ENCODE measurements at regions not wholly inside any gene's neighbourhood (a gene's known extent, or its start where the extent isn't known, plus 50 kb on each side); places are given as distances from the start of the nearest gene placed in this dataset.

DNA sequence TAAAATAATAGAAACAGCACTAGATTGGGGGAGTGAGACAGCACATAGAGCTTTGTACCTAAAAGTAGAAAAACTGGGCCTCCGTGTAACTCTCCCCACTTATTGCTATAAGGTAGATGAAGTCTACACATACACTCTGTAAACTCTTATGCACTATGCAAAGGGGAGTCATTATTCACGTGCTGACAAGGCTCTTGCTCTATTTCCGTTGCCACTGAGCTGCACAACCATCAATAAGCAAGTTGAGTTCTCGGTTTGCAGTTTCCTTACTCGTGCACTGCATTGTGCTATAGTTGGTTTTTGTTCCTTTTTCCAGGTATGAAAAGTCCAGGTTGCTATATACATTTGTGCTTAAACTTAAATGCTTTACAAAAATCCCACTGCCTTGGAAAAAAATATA is 294.0 kb upstream of the DACH1 start:
- no peak for DNase-seq

DNA sequence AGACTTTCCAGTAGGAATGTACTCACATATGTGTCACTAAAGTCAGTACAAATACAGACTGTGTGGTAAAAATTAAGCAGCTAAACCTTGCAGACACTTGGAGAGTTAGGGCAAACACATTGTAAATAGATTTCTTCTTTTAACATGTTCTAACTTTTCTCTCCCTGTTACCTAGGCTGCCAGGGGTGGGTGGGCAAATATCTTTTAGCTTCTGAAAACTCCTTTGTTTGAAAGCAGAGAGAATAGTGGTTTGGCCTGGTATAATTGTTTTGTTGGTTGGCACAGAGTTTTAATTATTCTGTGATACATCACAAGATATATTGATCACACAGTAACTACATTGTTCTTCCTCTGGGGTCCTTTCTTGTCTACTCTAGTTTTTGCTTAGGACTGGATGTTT is 289.8 kb upstream of the DACH1 start:
- no peak for DNase-seq

DNA sequence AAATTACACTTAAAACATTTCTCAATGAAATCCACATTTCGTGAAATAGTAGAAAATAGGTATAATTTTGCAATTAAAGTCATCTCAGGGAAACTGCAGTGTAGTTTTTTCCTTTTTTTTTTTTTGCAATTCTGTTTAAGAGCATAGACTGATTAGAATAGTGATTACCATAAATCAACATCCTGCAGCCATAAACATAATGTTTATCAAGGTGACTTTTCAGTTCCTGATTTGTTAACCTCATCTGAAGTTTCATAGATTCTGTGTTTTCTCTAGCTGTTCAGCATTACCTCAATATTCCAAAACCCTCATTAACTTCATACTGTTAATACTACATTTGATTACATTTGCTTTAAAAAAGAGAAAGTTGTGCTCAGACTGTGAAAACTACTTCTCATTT is 286.3 kb upstream of the DACH1 start:
- no peak for DNase-seq

DNA sequence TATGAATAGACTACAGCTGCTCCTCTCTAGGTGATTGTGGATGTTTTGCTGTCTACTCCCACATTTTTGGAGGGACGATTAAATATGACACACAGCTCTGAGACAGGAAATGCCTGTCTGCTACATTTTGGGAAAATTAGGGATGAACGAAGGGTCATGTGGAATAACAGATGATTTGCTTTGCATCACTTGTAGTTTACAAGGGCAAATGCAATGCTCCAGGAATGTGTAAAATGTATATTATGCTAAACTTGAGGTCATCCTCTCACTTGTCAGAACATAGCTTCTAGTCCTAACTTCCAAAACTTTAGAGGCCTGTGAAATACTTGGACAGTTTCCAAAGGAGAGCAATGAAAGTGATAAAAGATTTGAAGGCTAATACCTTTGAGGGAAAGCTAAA is 284.2 kb upstream of the DACH1 start:
- no peak for DNase-seq

DNA sequence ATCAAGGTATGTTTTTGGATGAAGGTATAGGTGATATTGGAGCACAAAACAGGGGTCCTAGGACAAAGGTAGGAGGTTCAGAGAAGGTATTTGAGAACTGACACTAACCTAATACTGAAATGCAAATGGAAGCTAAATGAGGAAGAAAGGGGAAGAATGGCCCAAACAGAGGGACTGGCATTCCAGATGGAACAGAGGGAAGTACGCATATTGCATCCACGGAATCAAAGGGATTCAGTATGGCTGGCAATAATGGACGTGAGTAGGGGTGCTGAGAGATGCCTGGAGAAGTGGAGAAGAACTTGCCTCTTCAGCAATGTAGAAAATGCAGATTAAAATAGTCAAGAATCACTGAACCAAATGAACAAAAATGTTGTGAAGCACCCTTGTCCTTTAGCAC is 283.5 kb upstream of the DACH1 start:
- DNase-seq = no peak

DNA sequence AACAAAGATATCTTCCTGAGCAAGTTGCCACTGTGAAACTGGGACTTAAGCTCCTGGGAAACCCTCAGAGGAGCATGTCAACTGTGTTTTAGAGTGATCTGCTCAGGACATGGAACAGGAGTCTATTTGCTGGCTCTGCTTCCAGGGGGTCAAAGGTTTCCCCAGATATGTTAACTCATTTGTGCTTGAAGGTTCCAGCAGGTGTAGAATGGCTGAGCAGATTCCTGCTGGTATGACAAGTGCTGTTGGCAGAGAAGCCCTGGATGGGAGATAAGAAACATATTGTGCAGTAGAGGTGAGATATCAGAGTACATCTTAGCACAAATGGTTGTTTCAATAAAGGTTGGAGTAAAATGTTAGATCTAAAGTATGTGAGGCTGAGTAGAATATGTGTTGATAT is 282.7 kb upstream of the DACH1 start:
- DNase-seq = no peak

DNA sequence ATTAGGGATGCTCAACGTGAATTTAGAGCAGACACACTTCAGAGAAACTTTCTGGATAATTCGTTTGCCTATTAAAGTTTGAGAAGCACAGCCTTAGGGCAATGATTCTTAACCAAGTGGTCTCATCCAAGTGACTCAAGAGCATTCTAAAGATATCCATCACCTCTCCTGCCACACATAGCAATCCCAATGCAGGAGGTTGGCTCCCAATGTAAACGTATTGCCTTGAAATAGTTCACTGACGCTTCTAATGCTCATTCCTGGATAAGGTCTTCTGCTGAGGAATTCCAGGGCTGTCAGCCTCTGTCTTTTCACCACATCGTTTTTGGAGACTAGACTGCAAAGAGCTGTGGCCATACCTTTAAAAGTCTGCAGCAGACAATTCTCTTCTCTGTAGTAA is 279.8 kb upstream of the DACH1 start:
- no peak for DNase-seq

DNA sequence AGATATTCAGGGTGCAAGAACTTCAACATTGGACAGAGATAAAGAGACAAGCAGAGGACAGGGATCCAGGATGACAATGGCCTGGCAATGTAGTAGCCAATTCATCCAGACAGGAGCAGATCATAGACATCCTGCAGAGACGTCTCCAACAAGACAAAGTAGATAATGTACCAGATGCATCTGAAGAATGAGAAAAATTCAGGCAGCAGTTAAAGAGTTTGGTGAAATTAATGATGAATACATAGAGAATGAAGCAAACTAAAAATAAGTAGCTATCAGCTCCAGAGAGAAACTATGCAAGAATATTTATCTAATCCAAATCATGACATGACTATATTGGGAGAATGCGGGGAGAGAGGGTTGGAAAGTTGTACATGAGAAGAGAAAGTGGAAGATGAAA is 278.4 kb upstream of the DACH1 start:
- DNase-seq = no peak

DNA sequence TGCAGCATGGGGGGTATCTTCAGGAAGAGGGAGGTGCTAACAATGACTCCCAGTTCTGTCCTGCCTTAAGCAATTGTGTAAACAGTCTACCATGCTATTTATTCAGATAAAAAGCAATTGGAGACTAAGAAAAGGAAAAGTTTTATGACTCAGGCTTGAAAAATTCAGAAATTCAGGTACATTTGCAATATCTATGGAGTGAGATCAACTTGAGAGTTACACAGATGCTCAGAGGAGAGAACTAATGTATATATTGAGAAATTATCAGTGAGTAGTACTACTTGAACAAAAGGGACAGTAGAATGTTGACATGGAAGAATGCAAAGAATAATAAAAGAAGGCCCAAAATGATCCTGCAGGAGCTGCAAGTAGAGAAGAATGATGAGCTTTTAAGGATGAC is 277.6 kb upstream of the DACH1 start:
- no peak for DNase-seq

DNA sequence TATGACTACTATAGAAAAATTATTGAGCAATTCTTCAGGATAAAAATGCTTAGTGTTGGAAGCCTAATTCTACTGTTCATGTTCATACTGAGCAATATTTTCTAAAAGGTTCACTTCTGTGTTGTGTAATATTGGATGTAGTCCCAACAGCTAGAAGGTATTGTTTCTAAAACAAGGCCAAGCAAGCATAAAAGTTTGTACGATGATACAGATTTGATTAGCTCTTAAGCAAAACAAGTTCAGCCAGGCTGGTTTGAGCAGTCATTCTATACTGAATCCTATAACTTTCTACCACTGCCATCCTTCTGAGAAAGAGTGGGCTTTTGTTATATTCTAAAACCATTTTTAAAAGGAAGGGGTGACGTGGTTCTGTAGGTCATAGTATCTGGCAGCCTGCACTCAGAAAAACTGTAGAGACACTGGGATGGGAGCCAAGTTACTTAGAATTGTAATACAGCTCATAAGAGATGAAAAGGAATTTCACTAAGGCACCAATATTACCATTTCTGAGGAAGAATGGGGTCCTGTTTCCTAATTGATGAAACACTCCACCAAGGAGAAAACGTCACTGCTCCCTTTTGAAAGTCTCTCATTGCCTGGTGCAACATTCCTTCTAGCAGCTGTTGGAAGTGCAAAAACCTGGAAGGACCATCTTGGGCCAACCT is 275.0 kb upstream of the DACH1 start:
- no peak for DNase-seq

DNA sequence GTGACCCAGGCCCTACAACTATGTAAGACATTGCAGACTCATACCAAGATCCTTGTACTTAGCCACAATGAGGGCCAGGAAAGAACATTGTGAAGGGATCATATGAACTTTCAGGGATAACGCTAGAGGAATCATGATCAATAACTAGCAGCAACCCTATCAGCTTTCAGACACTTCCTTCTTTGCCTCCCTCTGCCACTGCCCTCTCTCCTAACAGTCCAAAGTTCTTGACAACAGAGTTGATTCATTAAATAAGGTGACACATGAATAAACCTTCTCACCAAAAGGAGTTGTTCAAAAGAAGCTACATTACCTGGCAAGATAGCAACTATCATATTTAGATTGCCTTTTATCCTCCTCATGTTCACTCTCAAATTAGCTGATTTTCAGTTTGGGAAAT is 272.2 kb upstream of the DACH1 start:
- no peak for DNase-seq

DNA sequence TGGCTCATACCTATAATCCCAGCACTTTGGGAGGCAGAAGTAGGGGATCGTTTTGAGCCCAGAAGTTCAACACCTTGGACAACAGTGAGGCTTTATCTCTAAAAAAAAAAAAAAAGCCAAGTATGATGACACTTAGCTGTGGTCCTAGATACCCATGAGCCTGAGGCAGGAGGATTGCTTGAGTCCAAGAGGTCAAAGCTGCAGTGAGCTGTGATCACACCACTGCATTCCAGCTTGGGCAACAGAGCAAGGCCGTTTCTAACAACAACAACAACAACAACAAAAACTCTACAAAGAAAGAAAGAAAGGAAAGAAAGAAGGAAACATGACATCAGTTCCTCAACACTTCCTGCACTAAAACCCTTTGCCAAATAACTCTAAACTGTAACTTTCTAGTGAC is 265.1 kb upstream of the DACH1 start:
- no peak for DNase-seq

DNA sequence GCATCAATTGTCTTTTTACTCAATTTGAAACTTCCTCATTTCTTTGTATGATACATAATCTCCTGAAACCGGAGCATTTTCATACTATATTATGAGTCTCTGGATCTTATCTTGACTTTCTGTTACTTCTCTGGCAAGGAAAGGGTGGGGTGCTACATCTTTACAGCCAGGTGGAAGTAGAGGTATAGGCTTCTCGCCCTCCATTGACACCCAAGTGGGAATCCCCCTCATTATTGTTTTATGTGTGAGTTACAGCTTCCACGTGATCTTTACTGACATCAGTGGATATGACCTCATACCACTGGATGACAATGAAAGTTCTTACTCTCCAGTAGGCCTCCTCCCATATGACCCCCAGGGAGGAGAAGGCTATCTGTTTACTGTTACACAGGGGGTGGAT is 262.1 kb upstream of the DACH1 start:
- no peak for DNase-seq

DNA sequence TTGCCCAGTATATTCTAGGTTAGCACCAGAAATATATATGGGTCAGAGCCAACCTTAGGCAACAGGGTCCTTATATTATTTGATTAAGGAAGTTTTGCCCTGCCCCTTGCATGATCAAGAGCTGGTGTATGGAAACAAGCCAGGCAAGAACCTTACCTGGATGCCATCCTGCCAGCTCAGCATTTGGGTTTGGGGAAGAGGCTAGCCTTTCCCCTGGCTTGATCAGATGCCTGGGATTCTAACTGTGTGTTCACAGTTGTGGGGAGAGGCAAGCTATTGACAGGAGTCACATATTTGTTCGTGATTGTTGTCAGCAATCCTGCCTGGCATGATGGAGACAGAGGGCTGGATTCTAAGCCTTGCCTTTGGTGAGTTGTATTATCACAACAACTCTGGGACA is 260.0 kb upstream of the DACH1 start:
- no peak for DNase-seq

DNA sequence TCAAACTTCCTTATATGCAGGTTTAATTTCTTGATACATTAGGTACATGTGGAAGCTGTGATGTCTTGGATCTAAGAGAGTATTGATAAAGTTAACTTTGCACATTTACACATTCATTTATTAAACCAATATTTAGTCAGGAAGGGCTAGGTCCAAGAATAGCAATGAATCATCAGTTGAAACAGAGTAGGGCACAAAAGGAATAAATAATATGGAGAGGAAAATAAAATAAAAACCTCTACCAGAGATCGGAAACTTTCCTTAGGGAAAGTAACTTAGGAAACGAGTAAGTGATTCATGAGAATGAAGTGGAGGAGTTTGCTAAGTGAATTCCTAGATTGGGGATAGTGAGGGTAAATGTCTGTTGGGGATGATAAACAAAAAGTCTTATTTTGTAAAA is 259.4 kb upstream of the DACH1 start:
- no peak for DNase-seq

DNA sequence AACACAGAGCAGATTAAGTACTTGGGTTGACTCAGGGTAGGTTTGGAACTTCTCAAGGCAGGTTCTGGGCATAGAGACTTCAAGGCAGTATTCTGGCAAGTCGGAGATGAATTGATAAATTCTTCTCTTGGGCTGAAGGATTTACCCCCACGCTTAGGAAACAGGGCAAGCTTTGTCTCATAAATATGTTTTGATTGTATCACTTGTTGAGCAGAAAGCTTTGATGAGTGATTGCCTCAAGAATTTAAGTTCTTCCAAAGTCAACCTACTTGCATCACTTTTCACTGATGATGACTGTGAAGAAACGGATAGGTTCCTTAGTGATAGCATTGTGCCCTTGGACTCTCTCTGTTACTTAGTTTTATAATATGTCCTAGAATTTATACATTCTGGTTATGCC is 258.6 kb upstream of the DACH1 start:
- DNase-seq = no peak

DNA sequence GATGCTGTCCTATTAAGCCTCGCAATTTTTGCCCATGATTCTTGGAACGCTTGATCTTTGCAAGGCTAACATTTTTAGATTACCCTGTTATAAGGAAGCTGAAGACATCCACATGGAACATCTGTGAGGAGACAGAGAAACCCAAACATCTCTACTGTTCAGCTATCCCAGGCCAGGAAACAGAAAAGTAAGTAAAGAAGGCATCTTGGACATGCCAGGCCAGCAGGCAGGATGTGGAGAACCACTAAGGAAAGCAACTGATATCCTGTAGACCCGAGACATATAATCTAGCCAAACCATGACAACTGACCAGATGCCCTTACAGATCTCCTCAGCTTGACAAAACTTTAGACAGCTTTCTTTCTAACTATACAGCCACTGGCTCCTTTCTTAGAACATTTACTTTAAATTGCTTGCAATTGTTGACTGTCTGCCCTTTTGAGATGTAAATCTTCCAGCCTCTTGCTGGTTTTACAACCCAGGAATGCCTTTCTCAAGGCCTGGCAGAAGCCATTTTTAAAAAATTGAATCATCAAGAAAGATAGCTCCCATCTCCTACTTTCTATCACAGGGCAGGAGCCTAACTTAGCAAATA is 255.8 kb upstream of the DACH1 start:
- DNase-seq = no peak

DNA sequence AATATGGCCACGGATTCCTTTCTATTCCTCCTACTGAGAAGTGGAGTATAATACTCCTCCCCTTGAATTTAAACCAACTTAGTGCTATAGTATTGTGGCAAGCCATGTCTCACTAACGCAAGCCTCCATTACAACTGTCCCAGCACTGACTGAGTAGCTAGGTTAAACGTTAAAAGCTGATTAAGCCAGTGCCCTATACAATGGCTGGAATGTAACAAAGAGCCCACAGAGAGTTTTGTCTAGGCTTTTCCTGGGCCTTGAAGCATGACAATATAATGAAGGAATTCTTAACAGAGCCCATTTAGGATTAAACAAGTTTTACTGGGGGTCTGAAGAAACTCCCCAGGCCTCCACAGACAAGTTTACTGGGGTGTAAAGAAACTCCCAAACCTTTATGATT is 254.5 kb upstream of the DACH1 start:
- no peak for DNase-seq

DNA sequence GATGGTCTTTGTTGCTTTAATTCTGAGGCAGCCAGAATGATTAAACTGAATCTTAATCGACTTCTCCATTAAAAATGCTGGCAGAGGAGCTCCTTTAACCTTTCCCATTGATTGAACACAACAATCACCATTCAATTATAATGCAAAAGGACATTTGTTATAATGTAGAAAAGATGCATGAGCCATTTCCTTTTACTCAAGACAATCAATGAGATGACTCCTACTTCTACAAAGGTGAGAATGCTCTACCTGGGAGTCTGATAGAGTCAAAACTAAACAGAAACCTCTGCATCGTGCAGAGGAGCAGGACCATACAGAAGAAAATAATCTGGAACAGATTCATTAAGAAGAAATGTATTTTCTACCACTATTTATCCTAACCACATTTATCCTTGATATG is 253.6 kb upstream of the DACH1 start:
- DNase-seq = no peak

DNA sequence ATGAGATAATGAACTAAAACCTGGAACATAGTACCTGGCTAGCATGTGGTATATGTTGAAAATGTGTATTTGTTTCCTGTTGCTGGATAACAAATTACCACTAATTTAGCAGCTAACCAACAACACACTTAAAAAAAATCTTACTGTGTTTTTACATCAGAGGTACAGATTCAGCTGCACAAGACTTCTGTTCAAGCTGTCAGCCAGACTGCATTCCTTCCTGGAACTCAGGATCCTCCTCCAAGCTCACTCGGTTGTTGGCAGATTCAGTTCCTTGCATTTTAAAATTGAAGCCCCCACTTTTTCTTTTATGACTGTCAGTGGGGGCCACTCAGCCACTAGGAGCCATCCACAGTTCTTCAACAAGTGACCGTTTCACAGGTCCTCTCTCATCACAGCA is 246.9 kb upstream of the DACH1 start:
- no peak for DNase-seq

DNA sequence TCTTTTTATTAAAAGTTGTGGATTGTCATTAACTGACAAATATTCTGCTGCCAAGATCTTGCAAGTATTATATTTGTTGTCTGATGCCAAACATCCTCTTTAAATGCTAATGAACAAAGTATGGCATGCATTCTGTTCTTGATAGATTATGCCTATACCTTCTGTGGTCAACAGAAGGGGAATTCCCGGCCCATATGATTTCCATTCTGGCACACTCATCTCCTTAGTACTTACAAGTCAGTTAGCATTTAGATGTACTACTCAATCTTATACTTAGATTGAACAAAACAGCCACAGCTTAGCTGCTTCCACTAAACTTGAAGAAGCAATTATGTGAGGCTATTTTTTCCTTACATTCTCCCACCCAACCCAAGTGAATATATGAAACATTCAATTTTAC is 246.1 kb upstream of the DACH1 start:
- DNase-seq = no peak

DNA sequence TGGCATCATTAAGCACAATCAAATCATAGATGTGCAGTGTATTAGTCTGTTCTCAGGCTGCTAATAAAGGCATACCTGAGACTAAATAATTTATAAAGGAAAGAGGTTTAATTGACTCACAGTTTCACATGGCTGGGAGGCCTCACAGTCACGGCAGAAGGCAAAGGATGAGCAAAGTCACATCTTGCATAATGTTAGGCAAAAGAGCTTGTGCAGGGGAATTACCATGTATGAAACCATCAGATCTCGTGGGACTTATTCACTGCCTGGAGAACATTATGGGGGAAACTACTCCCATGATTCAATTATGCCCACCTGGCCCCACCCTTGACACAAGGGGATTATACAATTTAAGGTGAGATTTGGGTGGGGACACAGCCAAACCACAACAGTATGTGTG is 245.2 kb upstream of the DACH1 start:
- no peak for DNase-seq

DNA sequence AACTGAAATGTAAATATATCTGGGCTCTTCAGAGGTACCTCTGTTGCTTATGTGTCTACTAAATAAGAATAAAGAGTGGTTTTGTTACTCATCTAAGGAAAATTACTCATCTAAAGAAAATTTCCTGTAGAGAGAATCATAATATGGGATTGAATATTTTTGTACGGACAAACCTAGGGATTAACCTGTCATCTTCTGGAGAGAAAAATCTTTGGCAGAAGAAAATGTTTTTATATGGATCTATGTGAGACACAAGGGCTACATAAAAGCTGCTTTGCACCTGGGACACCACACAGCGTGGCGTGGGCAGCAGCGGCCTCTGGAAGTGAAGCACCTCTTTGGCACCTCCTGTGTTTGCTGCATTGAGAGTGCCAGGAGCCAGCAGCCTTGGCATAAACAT is 242.9 kb upstream of the DACH1 start:
- DNase-seq = no peak

DNA sequence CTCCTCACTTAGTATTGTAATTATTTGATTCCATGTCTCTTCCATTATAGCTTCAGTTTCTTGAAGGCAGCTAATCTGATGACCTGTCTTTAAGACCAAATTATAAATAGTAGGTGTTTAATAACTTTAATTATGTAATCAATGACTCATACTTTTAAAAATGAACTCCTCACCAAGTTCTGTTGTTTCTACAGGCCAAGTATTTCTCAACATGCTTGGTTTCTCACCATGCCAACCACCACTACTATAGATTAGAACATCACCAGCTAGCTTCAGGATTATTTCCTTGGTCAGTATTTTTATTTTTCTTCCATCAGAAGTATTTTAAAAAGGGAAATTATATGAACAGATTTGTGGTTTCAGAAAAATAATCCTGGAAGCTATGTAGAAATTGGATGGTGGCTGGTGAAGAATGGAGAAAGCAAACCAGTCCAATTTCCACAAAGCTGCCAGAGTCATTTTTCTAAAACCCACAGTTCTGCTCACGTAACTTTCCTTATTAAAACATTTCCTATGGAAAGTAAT is 237.7 kb upstream of the DACH1 start:
- no peak for DNase-seq

DNA sequence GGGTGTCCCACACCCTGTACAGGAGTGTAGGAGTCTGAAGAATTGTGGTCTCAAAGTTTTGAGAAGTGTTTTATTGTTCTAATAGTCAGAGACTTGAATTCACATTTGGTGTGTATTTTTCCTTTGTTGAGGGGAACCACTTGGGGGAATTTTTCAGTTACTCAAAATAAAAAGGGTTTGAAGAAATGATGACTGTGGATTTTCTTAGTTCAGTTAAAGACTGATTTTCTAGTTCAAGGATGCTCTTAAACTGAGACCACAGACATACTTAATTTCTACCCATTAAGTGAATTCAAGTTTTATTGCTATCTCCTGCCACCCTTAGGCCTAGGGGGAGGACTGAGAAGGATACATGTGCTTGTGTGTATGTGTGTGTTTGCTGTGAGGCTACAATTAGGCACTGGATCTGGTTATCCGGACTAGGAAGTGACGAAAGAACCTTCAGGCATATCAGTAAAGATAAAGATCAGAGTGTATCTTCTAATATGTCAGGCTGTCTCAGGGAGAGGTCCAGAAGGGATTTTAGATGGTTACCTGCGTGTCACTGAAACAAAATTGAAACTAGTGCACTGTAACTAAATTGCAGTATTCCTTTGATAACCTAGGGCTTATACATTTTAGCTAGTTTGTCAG is 234.9 kb upstream of the DACH1 start:
- no peak for DNase-seq

Measured in inflammatory macrophage (primary cell).